ENCODE measurements at regions not wholly inside any gene's neighbourhood (a gene's known extent, or its start where the extent isn't known, plus 50 kb on each side); places are given as distances from the start of the nearest gene placed in this dataset.

- TF ChIP-seq CTCF (IDR thresholded peaks at IDR 0.05; ENCODE audit: low read length) (no peak), EZH2 (IDR thresholded peaks at IDR 0.05; ENCODE audit: borderline replicate concordance, low read length) (no peak)
Observed at GRCh38 chr10:128608791-128609190, 482.6 kb upstream of the MKI67 start.
